SK-N-SH (cell line): ENCODE measurements at regions not wholly inside any gene's neighbourhood (a gene's known extent, or its start where the extent isn't known, plus 50 kb on each side); places are given as distances from the start of the nearest gene placed in this dataset.
A peak's percentile ranks its signal among the peaks of the same experiment; 100 is the strongest.
"Not testable (repeated sequence)": the region's sequence is repeated elsewhere in the genome, so short reads cannot be mapped to it uniquely, and the experiment has no call there.

Source experiments
- CTCF ChIA-PET: fragments of 300-600, 350-600 bp; formaldehyde crosslinking; extraction: SDS; loops from one replicate; lab custom pipeline; 2021; lab: Yijun Ruan, JAX
- POLR2A ChIA-PET: fragments of 350-600 bp; sonication (Branson Sonifier 250); formaldehyde crosslinking; extraction: SDS; loops from one replicate; lab custom pipeline; 2020; ENCODE audit warnings: antibody characterized with exemption, inconsistent platforms; lab: Yijun Ruan, JAX
- DNase-seq: peaks from one replicate; pipeline ENCODE4 v3.0.0; 2012
- H2AFZ ChIP-seq: fragments of 200-600 bp; sonication (generic); 2 replicates; pipeline ENCODE4 v1.8.1; 2016; ENCODE audit warnings: antibody characterized with exemption, mild to moderate bottlenecking, low read depth
- H3F3A ChIP-seq: fragments of 200-600 bp; sonication (generic); replicated peaks from 2 replicates; pipeline ENCODE3; 2016; ENCODE audit warnings: antibody characterized with exemption, mild to moderate bottlenecking; ENCODE audit not compliant: insufficient read depth
- H3K27ac ChIP-seq, 2 experiments: fragments of 200-500 bp in 1 of 2; fragments of 200-600 bp in 1 of 2; sonication (Bioruptor generic) in 1 of 2; sonication (generic), shearing (Covaris generic) in 1 of 2; 2 replicates each; pipeline versions ENCODE4 v1.5.1 to v1.6.1; 2014 to 2016; ENCODE audit warnings: low read depth in 2 of 2, inconsistent platforms in 1 of 2, low read length in 1 of 2, mild to moderate bottlenecking in 1 of 2, mixed read lengths in 1 of 2
- H3K27me3 ChIP-seq: fragments of 200-600 bp; sonication (generic), shearing (Covaris generic); 2 replicates; pipeline ENCODE4 v1.6.1; 2016; ENCODE audit warnings: mixed run types; ENCODE audit not compliant: insufficient read depth
- H3K36me3 ChIP-seq, 2 experiments: fragments of 200-500 bp in 1 of 2; fragments of 200-600 bp in 1 of 2; sonication (Bioruptor generic) in 1 of 2; sonication (generic) in 1 of 2; replicated peaks in 1 of 2; 2 replicates each; pipeline versions ENCODE3 to v1.5.1; 2014 to 2016; ENCODE audit warnings: low read length in 1 of 2, mild to moderate bottlenecking in 1 of 2; ENCODE audit not compliant: insufficient read depth in 2 of 2, control insufficient read depth in 1 of 2
- H3K4me1 ChIP-seq, 2 experiments: fragments of 200-500 bp in 1 of 2; fragments of 200-600 bp in 1 of 2; sonication (Bioruptor generic) in 1 of 2; sonication (generic), shearing (Covaris generic) in 1 of 2; 2 replicates each; pipeline versions ENCODE4 v1.5.1 to v1.6.1; 2014 to 2016; ENCODE audit warnings: low read depth in 1 of 2, low read length in 1 of 2, mixed run types in 1 of 2; ENCODE audit not compliant: insufficient read depth in 2 of 2, control insufficient read depth in 1 of 2
- H3K4me2 ChIP-seq: fragments of 200-600 bp; sonication (generic), shearing (Covaris generic); 2 replicates; pipeline ENCODE4 v1.6.1; 2017; ENCODE audit warnings: mixed run types
- H3K4me3 ChIP-seq, 2 experiments: fragments of 200-500 bp in 1 of 2; fragments of 200-600 bp in 1 of 2; sonication (Bioruptor generic) in 1 of 2; sonication (generic), shearing (Covaris generic) in 1 of 2; 2 replicates each; pipeline versions ENCODE4 v1.5.1 to v1.8.1; 2014 to 2016; ENCODE audit warnings: low read depth in 2 of 2, inconsistent platforms in 1 of 2, low read length in 1 of 2, mild to moderate bottlenecking in 1 of 2, mixed read lengths in 1 of 2, moderate library complexity in 1 of 2
- H3K79me2 ChIP-seq: fragments of 200-600 bp; sonication (generic); 2 replicates; pipeline ENCODE4 v1.8.1; 2017; ENCODE audit warnings: mild to moderate bottlenecking; ENCODE audit not compliant: insufficient read depth
- H3K9ac ChIP-seq: fragments of 200-600 bp; sonication (generic); 2 replicates; pipeline ENCODE4 v1.6.1; 2017; ENCODE audit warnings: mixed run types
- H3K9me2 ChIP-seq: fragments of 200-600 bp; sonication (generic); 2 replicates; pipeline ENCODE4 v1.6.1; 2017; ENCODE audit warnings: mixed run types
- H3K9me3 ChIP-seq: fragments of 200-600 bp; sonication (generic); 2 replicates; pipeline ENCODE4 v1.6.1; 2017; ENCODE audit warnings: mixed run types, mild to moderate bottlenecking, moderate library complexity
- H4K20me1 ChIP-seq: fragments of 200-600 bp; sonication (generic); 2 replicates; pipeline ENCODE4 v1.6.1; 2017; ENCODE audit warnings: mild to moderate bottlenecking, mixed run types; ENCODE audit not compliant: insufficient read depth
- WGBS: methylation state at CpG from one replicate; pipeline ENCODE4 v1.1.6; 2017; ENCODE audit warnings: low lambda C conversion rate; 5-methylcytosine and 5-hydroxymethylcytosine counted together
- TF ChIP-seq, protein P1 (sequence below): fragments of 200-600 bp; sonication (generic); IDR thresholded peaks from 2 replicates; pipeline ENCODE4 v1.6.1; 2017; ENCODE audit warnings: antibody characterized with exemption, mild to moderate bottlenecking, moderate library complexity
- TF ChIP-seq, protein P2 (sequence below): IDR thresholded peaks from 2 replicates; pipeline ENCODE4 v1.4.0; 2012; ENCODE audit warnings: low read depth, borderline replicate concordance

DNA sequence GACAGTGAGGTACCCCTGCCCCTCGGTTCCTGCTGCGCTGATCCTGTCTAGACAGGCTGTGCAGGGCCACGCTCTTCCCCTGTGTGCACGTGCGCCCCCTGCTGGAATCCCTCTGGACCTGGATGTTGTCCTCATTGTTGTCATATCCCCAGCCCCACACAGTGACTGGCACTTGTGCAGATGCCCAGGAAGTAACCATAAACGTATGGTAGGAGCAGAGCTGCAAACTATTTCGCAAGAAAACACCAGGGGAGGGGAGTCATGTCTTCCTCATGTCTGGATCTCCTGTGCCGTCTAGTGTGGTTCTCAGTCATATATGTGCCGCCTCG is 114.7 kb downstream of the CRYBB2 start:
- no peak overlapping the region; a peak in 1 of 4 replicates for H3K4me3 ChIP-seq
- no peaks in the 10 kb centered on the region for H3K9me2 ChIP-seq
- WGBS = no CpG with 5 or more reads among the region's 10 CpGs
- no peak overlapping the region for H3K27ac ChIP-seq
- ChIA-PET CTCF (no interaction called here), POLR2A (no interaction called here)
- H2AFZ ChIP-seq = no peak overlapping the region
- H4K20me1 ChIP-seq = no peaks in the 10 kb centered on the region
- no peak for DNase-seq
- H3K27me3 ChIP-seq = no peaks in the 10 kb centered on the region
- H3K4me2 ChIP-seq = no peak overlapping the region
- no peaks in the 10 kb centered on the region for H3F3A ChIP-seq
- TF ChIP-seq, protein P1, sequence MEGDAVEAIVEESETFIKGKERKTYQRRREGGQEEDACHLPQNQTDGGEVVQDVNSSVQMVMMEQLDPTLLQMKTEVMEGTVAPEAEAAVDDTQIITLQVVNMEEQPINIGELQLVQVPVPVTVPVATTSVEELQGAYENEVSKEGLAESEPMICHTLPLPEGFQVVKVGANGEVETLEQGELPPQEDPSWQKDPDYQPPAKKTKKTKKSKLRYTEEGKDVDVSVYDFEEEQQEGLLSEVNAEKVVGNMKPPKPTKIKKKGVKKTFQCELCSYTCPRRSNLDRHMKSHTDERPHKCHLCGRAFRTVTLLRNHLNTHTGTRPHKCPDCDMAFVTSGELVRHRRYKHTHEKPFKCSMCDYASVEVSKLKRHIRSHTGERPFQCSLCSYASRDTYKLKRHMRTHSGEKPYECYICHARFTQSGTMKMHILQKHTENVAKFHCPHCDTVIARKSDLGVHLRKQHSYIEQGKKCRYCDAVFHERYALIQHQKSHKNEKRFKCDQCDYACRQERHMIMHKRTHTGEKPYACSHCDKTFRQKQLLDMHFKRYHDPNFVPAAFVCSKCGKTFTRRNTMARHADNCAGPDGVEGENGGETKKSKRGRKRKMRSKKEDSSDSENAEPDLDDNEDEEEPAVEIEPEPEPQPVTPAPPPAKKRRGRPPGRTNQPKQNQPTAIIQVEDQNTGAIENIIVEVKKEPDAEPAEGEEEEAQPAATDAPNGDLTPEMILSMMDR = peak; percentile 35
- TF ChIP-seq, protein P2, sequence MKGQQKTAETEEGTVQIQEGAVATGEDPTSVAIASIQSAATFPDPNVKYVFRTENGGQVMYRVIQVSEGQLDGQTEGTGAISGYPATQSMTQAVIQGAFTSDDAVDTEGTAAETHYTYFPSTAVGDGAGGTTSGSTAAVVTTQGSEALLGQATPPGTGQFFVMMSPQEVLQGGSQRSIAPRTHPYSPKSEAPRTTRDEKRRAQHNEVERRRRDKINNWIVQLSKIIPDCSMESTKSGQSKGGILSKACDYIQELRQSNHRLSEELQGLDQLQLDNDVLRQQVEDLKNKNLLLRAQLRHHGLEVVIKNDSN = no peak
- no peak overlapping the region for H3K9ac ChIP-seq
- no peaks in the 10 kb centered on the region for H3K4me1 ChIP-seq
- H3K9me3 ChIP-seq = no peaks in the 10 kb centered on the region
- H3K36me3 ChIP-seq = no peaks in the 10 kb centered on the region
- no peaks in the 10 kb centered on the region for H3K79me2 ChIP-seq

DNA sequence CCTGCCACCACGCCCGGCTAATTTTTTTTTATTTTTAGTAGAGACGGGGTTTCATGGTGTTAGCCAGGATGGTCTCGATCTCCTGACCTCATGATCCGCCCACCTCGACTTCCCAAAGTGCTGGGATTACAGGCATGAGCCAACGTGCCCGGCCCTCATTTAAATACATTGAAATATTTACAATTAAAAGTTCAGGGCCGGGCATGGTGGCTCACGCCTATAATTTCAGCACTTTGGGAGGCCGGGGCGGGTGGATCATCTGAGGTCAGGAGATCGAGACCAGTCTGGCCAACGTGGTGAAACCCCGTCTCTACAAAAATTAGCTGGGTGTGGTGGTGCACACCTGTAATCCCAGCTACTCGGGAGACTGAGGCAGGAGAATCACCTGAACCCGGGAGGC is 115.2 kb downstream of the CRYBB2 start:
- H3K4me1 ChIP-seq, CTCF ChIA-PET, H3K79me2 ChIP-seq, H3K27ac ChIP-seq, H2AFZ ChIP-seq, DNase-seq, H3K4me3 ChIP-seq, H4K20me1 ChIP-seq, H3K27me3 ChIP-seq, POLR2A ChIA-PET, H3K4me2 ChIP-seq, H3F3A ChIP-seq, H3K9ac ChIP-seq, H3K9me2 ChIP-seq, H3K36me3 ChIP-seq, H3K9me3 ChIP-seq: not testable (repeated sequence)
- WGBS = 83% methylated on average over 11 of the region's 17 CpGs

DNA sequence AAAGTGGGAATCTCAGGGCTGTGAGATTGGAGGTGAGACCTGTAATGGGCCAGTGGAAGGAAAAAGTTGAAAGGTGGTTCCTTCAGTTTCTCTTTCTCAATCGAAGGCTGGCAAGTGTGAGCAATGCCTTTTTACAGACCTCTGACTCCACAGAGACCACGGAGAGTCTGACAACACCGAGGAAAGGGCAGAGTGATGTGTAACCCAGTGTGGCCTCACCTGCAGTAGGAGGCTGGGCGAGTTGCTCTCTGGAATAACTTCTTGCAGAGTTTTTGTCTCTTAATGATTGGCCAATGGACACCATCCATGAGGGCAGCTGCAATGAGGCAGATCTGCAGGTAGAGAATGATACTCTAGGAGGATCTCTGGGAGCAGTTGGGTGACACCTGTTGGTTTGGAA is 115.8 kb downstream of the CRYBB2 start:
- whole genome bisulfite sequencing = 80% methylated on average over 2 of the region's 4 CpGs
- H3F3A ChIP-seq, H3K79me2 ChIP-seq, H4K20me1 ChIP-seq, H3K27ac ChIP-seq, H2AFZ ChIP-seq, H3K36me3 ChIP-seq, H3K9me2 ChIP-seq, H3K9me3 ChIP-seq, H3K4me3 ChIP-seq, POLR2A ChIA-PET, DNase-seq, H3K9ac ChIP-seq, CTCF ChIA-PET, H3K4me1 ChIP-seq, H3K27me3 ChIP-seq, H3K4me2 ChIP-seq: not testable (repeated sequence)

DNA sequence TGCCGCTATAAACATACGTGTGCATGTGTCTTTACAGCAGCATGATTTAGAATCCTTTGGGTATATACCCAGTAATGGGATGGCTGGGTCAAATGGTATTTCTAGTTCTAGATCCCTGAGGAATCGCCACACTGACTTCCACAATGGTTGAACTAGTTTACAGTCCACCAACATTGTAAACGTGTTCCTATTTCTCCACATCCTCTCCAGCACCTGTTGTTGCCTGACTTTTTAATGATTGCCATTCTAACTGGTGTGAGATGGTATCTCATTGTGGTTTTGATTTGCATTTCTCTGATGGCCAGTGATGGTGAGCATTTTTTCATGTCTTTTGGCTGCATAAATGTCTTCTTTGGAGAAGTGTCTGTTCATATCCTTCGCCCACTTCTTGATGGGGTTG is 121.1 kb downstream of the CRYBB2 start:
- CTCF ChIA-PET, H3K27ac ChIP-seq, H3K36me3 ChIP-seq, H3K9ac ChIP-seq, H3K4me3 ChIP-seq, DNase-seq, H3K9me3 ChIP-seq, POLR2A ChIA-PET, H2AFZ ChIP-seq, H3K79me2 ChIP-seq, H3K4me1 ChIP-seq, H3K27me3 ChIP-seq, H3K4me2 ChIP-seq, H4K20me1 ChIP-seq, H3K9me2 ChIP-seq, H3F3A ChIP-seq: not testable (repeated sequence)
- WGBS = 100% methylated on average over 5 of the region's 5 CpGs

DNA sequence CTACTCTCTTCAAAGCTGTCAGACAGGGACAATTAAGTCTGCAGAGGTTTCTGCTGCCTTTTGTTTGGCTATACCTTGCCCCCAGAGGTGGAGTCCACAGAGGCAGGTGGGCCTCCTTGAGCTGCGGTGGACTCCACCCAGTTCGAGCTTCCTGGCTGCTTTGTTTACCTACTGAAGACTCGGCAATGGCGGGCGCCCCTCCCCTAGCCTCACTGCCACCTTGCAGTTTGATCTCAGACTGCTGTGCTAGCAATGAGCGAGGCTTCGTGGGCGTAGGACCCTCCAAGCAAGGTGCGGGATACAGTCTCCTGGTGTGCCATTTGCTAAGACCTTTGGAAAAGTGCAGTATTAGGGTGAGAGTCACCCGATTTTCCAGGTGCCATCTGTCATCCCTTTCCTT is 124.9 kb downstream of the CRYBB2 start:
- POLR2A ChIA-PET, H3K36me3 ChIP-seq, H4K20me1 ChIP-seq, H3K4me3 ChIP-seq, DNase-seq, H3K9me3 ChIP-seq, H3K79me2 ChIP-seq, H3K4me1 ChIP-seq, H3K27me3 ChIP-seq, H3K9me2 ChIP-seq, H3K27ac ChIP-seq, H3K9ac ChIP-seq, H2AFZ ChIP-seq, H3K4me2 ChIP-seq, CTCF ChIA-PET, H3F3A ChIP-seq: not testable (repeated sequence)
- WGBS = no CpG with 5 or more reads among the region's 10 CpGs
